ENCODE measurements at regions not wholly inside any gene's neighbourhood (a gene's known extent, or its start where the extent isn't known, plus 50 kb on each side); places are given as distances from the start of the nearest gene placed in this dataset.

DNA sequence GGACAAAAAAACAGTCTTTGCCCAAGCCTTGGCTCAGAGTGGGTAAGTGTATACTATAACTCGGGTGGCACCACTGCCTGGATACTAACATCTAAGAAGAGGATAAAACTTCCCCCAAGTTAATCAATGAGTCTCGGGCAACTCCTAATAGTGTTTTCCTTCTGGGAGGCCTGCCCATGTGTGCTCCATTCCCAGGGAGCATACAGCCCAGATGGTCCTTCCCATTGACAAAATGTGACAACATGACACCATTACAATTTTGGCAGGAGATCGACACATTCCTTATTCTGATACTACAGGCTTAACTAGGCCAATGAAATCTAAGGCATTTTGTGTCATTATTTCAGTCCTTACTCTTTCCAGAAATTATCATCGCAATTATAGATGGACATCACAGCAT, 52.7 kb upstream of the CRIM1 start:
- Histone ChIP-seq H3K9ac (ENCODE audit: insufficient read depth in 1 of 2, low read length in 2 of 2) (no peak overlapping the region), H3K27ac (ENCODE audit: low read depth in 1 of 2, low read length in 1 of 2) (no peak overlapping the region), H3K4me1 (ENCODE audit: control insufficient read depth in 5 of 5, insufficient read depth in 5 of 5, low read length in 5 of 5) (no peaks in the 10 kb centered on the region), H3K4me3 (no peak overlapping the region), H3K9me3 (ENCODE audit: control insufficient read depth in 4 of 4, insufficient read depth in 3 of 4, low read length in 3 of 4) (peaks cover 0 to 2% (median 0%) of the 10 kb centered on the region in 4 donors), H3K36me3 (ENCODE audit: control insufficient read depth in 4 of 4, insufficient read depth in 4 of 4, low read length in 4 of 4) (no peaks in the 10 kb centered on the region), H3K27me3 (ENCODE audit: control insufficient read depth in 3 of 3, insufficient read depth in 3 of 3, low read length in 2 of 3) (no peaks in the 10 kb centered on the region)
- ATAC-seq (ENCODE audit: insufficient read depth, low FRiP score) (no peak), DNase-seq (peak in 2 of 3 donors; percentile 6 to 11)
- TF ChIP-seq, protein P1, sequence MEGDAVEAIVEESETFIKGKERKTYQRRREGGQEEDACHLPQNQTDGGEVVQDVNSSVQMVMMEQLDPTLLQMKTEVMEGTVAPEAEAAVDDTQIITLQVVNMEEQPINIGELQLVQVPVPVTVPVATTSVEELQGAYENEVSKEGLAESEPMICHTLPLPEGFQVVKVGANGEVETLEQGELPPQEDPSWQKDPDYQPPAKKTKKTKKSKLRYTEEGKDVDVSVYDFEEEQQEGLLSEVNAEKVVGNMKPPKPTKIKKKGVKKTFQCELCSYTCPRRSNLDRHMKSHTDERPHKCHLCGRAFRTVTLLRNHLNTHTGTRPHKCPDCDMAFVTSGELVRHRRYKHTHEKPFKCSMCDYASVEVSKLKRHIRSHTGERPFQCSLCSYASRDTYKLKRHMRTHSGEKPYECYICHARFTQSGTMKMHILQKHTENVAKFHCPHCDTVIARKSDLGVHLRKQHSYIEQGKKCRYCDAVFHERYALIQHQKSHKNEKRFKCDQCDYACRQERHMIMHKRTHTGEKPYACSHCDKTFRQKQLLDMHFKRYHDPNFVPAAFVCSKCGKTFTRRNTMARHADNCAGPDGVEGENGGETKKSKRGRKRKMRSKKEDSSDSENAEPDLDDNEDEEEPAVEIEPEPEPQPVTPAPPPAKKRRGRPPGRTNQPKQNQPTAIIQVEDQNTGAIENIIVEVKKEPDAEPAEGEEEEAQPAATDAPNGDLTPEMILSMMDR (IDR thresholded peaks at IDR 0.05; ENCODE audit: control extremely low read depth, extremely low read depth) = no peak
- WGBS, 2 donors = 81 to 88% methylated on average over 4 of the region's 4 CpGs

DNA sequence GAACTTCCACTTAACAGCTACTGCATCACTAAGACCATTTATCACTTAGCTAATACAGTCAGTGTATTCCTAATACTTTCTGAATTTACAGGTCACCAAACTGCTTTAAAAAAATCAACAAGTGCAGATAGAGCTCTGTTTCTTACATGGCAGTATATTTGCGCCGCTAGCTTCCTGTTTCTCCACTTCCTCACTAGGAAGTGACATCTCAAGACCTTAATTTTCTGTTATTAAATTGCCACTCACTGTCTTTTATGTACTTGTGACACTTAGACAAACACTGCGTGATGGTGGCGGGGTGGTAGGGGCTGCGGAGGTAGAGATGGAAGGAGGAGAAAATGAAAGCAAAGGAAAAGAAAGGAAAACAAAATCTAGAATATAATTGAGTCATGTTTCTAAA, 53.7 kb upstream of the CRIM1 start:
- ATAC-seq (ENCODE audit: insufficient read depth, low FRiP score) = no peak
- peaks cover 0 to 2% (median 0%) of the 10 kb centered on the region in 4 donors for H3K9me3 ChIP-seq (ENCODE audit: control insufficient read depth in 4 of 4, insufficient read depth in 3 of 4, low read length in 3 of 4)
- H3K27me3 ChIP-seq (ENCODE audit: control insufficient read depth in 3 of 3, insufficient read depth in 3 of 3, low read length in 2 of 3) = no peaks in the 10 kb centered on the region
- no peaks in the 10 kb centered on the region for H3K36me3 ChIP-seq (ENCODE audit: control insufficient read depth in 4 of 4, insufficient read depth in 4 of 4, low read length in 4 of 4)
- H3K9ac ChIP-seq (ENCODE audit: insufficient read depth in 1 of 2, low read length in 2 of 2) = no peak overlapping the region
- WGBS, 2 donors = 74 to 75% methylated on average over 5 of the region's 5 CpGs
- TF ChIP-seq, protein P1 (IDR thresholded peaks at IDR 0.05; ENCODE audit: control extremely low read depth, extremely low read depth) = no peak
- no peaks in the 10 kb centered on the region for H3K4me1 ChIP-seq (ENCODE audit: control insufficient read depth in 5 of 5, insufficient read depth in 5 of 5, low read length in 5 of 5)
- no peak for DNase-seq
- H3K27ac ChIP-seq (ENCODE audit: low read depth in 1 of 2, low read length in 1 of 2) = no peak overlapping the region
- H3K4me3 ChIP-seq = no peak overlapping the region

DNA sequence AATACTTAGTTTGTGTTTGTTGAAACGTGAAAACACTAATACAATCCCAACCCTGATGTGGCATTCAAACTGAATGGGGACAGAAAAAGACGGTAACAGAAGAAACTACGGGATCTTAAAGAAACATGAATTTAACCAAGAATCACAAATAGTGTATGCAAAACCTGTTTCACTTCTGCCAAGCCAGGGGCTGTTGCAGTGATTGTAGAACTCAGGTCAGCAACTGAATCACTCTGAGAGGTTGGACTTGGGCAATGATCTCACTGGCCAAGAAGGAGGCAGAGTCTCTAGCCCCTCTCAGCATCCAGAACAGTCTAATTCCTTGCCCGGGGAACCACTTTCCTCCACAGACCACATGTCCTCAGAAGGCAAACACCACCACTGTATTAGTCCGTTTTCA, 54.9 kb upstream of the CRIM1 start:
- 93 to 96% methylated on average over 5 of the region's 5 CpGs for WGBS, 2 donors

More for the DNA sequence above, 54.9 kb upstream of the CRIM1 start:
- H3K4me3 ChIP-seq = no peak overlapping the region
- no peak for DNase-seq
- no peak overlapping the region for H3K27ac ChIP-seq (ENCODE audit: low read depth in 1 of 2, low read length in 1 of 2)
- H3K36me3 ChIP-seq (ENCODE audit: control insufficient read depth in 4 of 4, insufficient read depth in 4 of 4, low read length in 4 of 4) = no peaks in the 10 kb centered on the region
- no peak for ATAC-seq (ENCODE audit: insufficient read depth, low FRiP score)
- H3K27me3 ChIP-seq (ENCODE audit: control insufficient read depth in 3 of 3, insufficient read depth in 3 of 3, low read length in 2 of 3) = no peaks in the 10 kb centered on the region
- H3K9me3 ChIP-seq (ENCODE audit: control insufficient read depth in 4 of 4, insufficient read depth in 3 of 4, low read length in 3 of 4) = peaks cover 0 to 2% (median 0%) of the 10 kb centered on the region in 4 donors
- TF ChIP-seq, protein P1 (IDR thresholded peaks at IDR 0.05; ENCODE audit: control extremely low read depth, extremely low read depth) = no peak
- no peaks in the 10 kb centered on the region for H3K4me1 ChIP-seq (ENCODE audit: control insufficient read depth in 5 of 5, insufficient read depth in 5 of 5, low read length in 5 of 5)
- H3K9ac ChIP-seq (ENCODE audit: insufficient read depth in 1 of 2, low read length in 2 of 2) = no peak overlapping the region

Measured in lung (tissue), 11 donors.